ENCODE measurements at regions not wholly inside any gene's neighbourhood (a gene's known extent, or its start where the extent isn't known, plus 50 kb on each side); places are given as distances from the start of the nearest gene placed in this dataset.

DNA sequence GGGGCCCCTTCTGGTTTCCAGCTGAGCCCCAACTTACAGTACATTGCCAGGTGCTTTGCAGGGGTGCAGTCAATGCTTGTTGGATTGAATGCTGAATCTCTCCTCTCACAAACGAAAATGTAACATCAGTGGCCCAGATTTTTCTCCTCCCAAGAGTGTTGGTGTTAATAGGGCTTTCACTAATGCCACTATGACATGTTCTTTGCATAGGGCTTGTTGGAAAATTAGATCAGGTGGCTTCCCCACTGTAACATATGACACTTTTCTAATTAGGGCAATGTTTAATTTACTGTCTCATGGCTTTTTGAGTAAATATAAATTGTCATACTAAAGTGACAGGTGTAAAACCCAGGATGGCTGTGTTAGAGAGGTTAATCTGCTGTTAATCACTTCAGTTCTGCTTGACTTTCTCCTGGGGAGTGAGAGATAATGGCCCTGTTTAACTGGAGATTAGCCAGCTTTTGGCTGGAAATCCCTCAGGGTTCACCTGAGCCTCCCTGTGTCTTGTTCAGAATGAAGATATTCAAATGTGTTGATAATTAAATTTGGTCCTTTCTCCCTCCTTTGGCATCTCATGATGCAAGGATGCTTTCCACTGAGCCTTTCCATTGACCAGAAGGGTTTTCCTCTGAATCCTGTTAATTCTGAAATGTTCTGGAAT lies 502.3 kb downstream of the RBFOX1 start:
- Histone ChIP-seq H3K4me3 (no peak overlapping the region), H3K27ac (no peak overlapping the region), H3K36me3 (no peaks in the 10 kb centered on the region), H3K9me3 (no peaks in the 10 kb centered on the region), H3K4me1 (no peaks in the 10 kb centered on the region), H3K27me3 (no peaks in the 10 kb centered on the region)
- DNase-seq, result no peak
- TF ChIP-seq POLR2A (IDR thresholded peaks at IDR 0.05), result no peak
- TF ChIP-seq, protein P1, sequence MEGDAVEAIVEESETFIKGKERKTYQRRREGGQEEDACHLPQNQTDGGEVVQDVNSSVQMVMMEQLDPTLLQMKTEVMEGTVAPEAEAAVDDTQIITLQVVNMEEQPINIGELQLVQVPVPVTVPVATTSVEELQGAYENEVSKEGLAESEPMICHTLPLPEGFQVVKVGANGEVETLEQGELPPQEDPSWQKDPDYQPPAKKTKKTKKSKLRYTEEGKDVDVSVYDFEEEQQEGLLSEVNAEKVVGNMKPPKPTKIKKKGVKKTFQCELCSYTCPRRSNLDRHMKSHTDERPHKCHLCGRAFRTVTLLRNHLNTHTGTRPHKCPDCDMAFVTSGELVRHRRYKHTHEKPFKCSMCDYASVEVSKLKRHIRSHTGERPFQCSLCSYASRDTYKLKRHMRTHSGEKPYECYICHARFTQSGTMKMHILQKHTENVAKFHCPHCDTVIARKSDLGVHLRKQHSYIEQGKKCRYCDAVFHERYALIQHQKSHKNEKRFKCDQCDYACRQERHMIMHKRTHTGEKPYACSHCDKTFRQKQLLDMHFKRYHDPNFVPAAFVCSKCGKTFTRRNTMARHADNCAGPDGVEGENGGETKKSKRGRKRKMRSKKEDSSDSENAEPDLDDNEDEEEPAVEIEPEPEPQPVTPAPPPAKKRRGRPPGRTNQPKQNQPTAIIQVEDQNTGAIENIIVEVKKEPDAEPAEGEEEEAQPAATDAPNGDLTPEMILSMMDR (IDR thresholded peaks at IDR 0.05), result no peak

DNA sequence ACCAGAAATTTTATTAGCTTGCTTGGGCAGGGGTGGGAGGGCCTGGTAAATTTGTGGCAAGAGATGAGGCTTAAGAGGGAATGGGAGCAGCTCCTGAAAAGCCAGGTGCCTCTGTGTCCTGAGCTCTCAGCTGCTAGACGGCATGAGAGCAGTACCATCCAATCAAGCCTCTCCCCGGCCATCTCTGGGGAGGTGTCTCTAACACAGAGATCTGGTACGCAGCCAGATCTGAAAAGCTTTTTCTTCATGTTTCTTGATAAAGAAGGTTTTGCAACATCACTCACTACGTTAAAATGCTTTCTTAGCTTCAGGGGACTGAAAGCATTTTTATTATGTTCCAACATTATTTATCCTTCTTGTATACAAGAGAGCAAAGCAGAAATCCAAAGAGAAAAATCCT lies 488.2 kb downstream of the RBFOX1 start:
- H3K36me3 ChIP-seq, result no peaks in the 10 kb centered on the region
- H3K27ac ChIP-seq, result no peak overlapping the region
- no peaks in the 10 kb centered on the region for H3K4me1 ChIP-seq
- no peaks in the 10 kb centered on the region for H3K9me3 ChIP-seq
- no peak overlapping the region for H3K4me3 ChIP-seq
- DNase-seq, result no peak
- no peaks in the 10 kb centered on the region for H3K27me3 ChIP-seq
- TF ChIP-seq, protein P1 (IDR thresholded peaks at IDR 0.05), result no peak
- no peak for TF ChIP-seq POLR2A (IDR thresholded peaks at IDR 0.05)

DNA sequence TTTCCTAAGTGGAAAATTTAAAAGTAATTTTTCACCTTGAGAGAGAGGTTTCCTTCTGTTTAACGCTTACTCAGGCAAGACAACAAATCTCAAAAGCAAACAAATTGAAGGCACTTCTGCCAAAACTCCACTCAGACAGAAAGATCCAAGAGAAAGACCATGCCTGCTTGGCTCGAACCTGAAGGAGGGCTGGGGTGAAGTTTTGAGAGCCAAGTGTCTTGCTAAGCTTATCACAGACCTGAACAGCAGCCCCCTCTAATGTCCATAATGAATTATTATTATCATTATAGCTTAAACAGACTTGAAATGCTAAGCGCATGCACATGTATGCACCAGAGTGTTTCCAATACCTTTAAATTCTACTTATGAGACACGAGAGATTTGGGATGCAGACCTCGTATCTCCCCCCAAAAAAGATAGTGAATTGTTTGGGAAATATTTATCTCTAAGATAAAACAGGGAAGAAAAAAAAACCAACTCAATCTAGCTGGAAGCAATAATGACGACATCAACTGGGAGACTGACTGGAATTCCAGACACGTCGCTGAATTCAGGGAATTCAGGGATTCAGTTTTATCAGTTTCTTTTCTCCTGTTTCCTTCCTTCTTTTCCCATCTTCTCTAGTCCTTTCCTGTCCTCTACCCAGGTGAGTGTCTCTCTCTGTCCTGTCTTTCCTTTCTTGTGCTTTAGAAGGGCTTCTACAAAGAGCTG lies 473.2 kb downstream of the RBFOX1 start:
- no peak overlapping the region for H3K4me3 ChIP-seq
- TF ChIP-seq POLR2A (IDR thresholded peaks at IDR 0.05), result no peak
- TF ChIP-seq, protein P1 (IDR thresholded peaks at IDR 0.05), result no peak
- H3K4me1 ChIP-seq, result no peaks in the 10 kb centered on the region
- H3K27me3 ChIP-seq, result no peaks in the 10 kb centered on the region
- H3K36me3 ChIP-seq, result no peaks in the 10 kb centered on the region
- no peak for DNase-seq
- H3K9me3 ChIP-seq, result no peaks in the 10 kb centered on the region
- no peak overlapping the region for H3K27ac ChIP-seq

DNA sequence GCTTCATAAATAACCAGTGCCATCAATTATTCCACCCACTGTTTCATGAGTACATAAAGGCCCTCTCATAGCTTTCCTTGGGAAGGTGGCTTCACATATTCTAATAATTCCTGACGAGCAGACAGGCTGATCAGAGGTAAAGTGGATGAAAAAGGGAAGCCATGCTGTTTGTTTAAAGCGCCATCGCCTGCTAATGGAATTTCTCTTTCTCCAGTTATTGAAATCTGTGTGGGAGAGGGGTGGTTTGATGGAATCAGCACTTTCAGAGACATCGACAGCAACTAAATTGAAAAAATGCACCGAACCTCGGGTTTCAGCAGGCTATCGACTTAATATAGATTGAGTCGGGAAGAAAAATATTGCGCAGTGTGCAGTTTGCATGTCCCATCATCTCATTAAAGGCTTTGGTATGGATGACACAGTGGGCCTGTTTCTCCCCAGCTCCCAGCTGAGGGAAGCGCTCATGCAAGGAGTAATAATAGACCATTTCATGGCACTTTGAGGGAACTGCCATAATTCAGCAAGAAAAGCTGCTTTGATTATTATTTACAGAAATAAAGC lies 472.1 kb downstream of the RBFOX1 start:
- DNase-seq, result no peak
- Histone ChIP-seq H3K27me3 (no peaks in the 10 kb centered on the region), H3K9me3 (no peaks in the 10 kb centered on the region), H3K4me3 (no peak overlapping the region), H3K27ac (no peak overlapping the region), H3K4me1 (no peaks in the 10 kb centered on the region), H3K36me3 (no peaks in the 10 kb centered on the region)
- no peak for TF ChIP-seq POLR2A (IDR thresholded peaks at IDR 0.05)
- TF ChIP-seq, protein P1 (IDR thresholded peaks at IDR 0.05), result no peak

DNA sequence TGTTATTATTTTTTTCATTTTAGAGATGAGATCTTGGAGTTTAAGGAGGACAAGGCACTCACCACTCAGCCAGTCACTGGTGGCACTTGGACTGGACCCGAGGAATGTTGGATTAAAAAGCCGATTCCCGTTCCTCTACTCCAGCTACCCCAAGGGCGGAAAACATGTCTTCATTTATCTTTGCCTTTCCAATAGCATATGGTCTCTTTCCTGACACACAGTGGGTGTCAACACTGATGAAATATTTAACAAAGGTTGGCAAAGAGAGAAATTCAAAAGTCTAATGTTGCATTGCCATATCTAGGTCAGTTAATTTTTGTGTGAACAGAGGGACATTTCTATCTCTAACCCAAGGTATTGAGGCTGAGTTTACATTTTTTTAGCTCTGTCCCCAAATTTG lies 459.7 kb downstream of the RBFOX1 start:
- H3K9me3 ChIP-seq, result no peaks in the 10 kb centered on the region
- H3K36me3 ChIP-seq, result no peaks in the 10 kb centered on the region
- no peak overlapping the region for H3K4me3 ChIP-seq
- no peak overlapping the region for H3K27ac ChIP-seq
- TF ChIP-seq, protein P1 (IDR thresholded peaks at IDR 0.05), result no peak
- no peak for TF ChIP-seq POLR2A (IDR thresholded peaks at IDR 0.05)
- no peaks in the 10 kb centered on the region for H3K4me1 ChIP-seq
- no peak for DNase-seq
- no peaks in the 10 kb centered on the region for H3K27me3 ChIP-seq
